Heart right ventricle (tissue), 16 donors: ENCODE measurements at regions not wholly inside any gene's neighbourhood (a gene's known extent, or its start where the extent isn't known, plus 50 kb on each side); places are given as distances from the start of the nearest gene placed in this dataset.

ENCODE experiments used
- ATAC-seq, 8 donors: fragments of 200-7000 bp; cut with Tn5 transposase; one replicate each; pipeline ENCODE4 v1.9.1; 2020; ENCODE audit warnings: mild to moderate bottlenecking in 8 of 8, moderate library complexity in 8 of 8, moderate number of reproducible peaks in 1 of 8
- DNase-seq, 2 donors: peaks; one replicate each; pipeline ENCODE4 v3.0.0-alpha.2; 2020
- H3K27ac ChIP-seq, 10 donors: fragments of 200-600 bp; sonication (generic) in 2 of 10; one replicate each; pipeline versions ENCODE4 v1.5.0 to v1.8.0; 2020 to 2022; ENCODE audit warnings: mild to moderate bottlenecking in 3 of 10
- H3K27me3 ChIP-seq, 7 donors: fragments of 200-600 bp; one replicate each; pipeline ENCODE4 v1.8.0; 2021 to 2022; ENCODE audit warnings: mild to moderate bottlenecking in 2 of 7
- H3K36me3 ChIP-seq, 9 donors: fragments of 200-600 bp; sonication (generic) in 1 of 9; one replicate each; pipeline versions ENCODE4 v1.5.0 to v1.8.0; 2020 to 2022; ENCODE audit warnings: mild to moderate bottlenecking in 2 of 9
- H3K4me1 ChIP-seq, 9 donors: fragments of 200-600 bp; sonication (generic) in 1 of 9; one replicate each; pipeline versions ENCODE4 v1.5.0 to v1.8.0; 2020 to 2022; ENCODE audit warnings: mild to moderate bottlenecking in 4 of 9
- H3K4me3 ChIP-seq, 10 donors: fragments of 200-600 bp; sonication (generic) in 2 of 10; one replicate each; pipeline versions ENCODE4 v1.5.0 to v1.8.0; 2020 to 2022; ENCODE audit warnings: mild to moderate bottlenecking in 7 of 10, moderate library complexity in 2 of 10
- H3K9me3 ChIP-seq, 11 donors: fragments of 200-600 bp in 10 of 11; sonication (generic) in 2 of 11; one replicate each; pipeline versions ENCODE4 v1.5.0 to v1.8.0; 2013 to 2022; ENCODE audit warnings: mild to moderate bottlenecking in 2 of 11, control low read depth in 1 of 11, moderate library complexity in 1 of 11
- CTCF ChIP-seq, 9 donors: fragments of 200-600 bp; sonication (generic) in 2 of 9; IDR thresholded peaks; one replicate each; pipeline versions ENCODE4 v1.5.0 to v1.8.0; 2021 to 2022; ENCODE audit warnings: antibody characterized with exemption in 9 of 9, mild to moderate bottlenecking in 5 of 9, moderate library complexity in 1 of 9
- WGBS, 2 donors: extraction: QIAGEN DNeasy Blood & Tissue Kit; methylation state at CpG; one replicate each; pipeline ENCODE4 v1.1.7; 2013; ENCODE audit warnings: inconsistent platforms in 1 of 2; 5-methylcytosine and 5-hydroxymethylcytosine counted together
- intact Hi-C, 10 donors: fragments of 100-400 bp; cut with DNase I; formaldehyde crosslinking; loops; one replicate each; pipeline versions ENCODE4 v1.11.1 to v1.14.2; 2022
- donor health status: Arrhythmogenic right ventricular cardiomyopathy.
- donor health status: ischemic (EF 13 %, LVEDD 7.1; RV severe dilation, severe dysfunction).
- donor health status: healthy with polysubstance abuse.
- donor health status: DM: no; HTN: yes; CAD: no.
- donor health status: DM: no; HTN: no; CAD: no.
- donor health status: ischemic (EF 25% LVEDD 6.9; RV normal size, moderate dysfunction).
- donor health status: ischemic (EF 25% LVEDD 5.7; RV mildly dilated, moderate dysfunction).
- donor health status: healthy.
- donor health status: DM: yes; HTN: yes; CAD: no.
- donor health status: Ischemic cardiomyopathy.
- donor health status: ischemic (EF 35%, LVEDD 5.7; RV mildly dilated, moderate dysfunction).
- donor health status: nonischemic (EF 11% LVEDD 7.7; RV severe dilation, severe dysfunction).
- donor health status: DM: yes; HTN: yes; CAD: no.
- donor health status: PGD.
- donor health status: ischemic (EF 29% LVEDD 5.4; RV normal size, mild dysfunction).
- donor health status: nonischemic (EF 23%, LVEDD 6.1; RV moderate dilation, normal function).

GRCh38 chr6:18795726-18796125 is 408.6 kb downstream of the RNF144B start:
- no peaks in the 10 kb centered on the region for H3K27me3 ChIP-seq
- TF ChIP-seq CTCF (IDR thresholded peaks at IDR 0.05), result no peak
- 60 to 70% methylated on average over 5 of the region's 5 CpGs for WGBS, 2 donors
- no peaks in the 10 kb centered on the region for H3K9me3 ChIP-seq
- no peak for ATAC-seq
- no peak for DNase-seq
- intact Hi-C loops, result no loop called here
- H3K4me1 ChIP-seq, result no peaks in the 10 kb centered on the region
- no peak overlapping the region for H3K4me3 ChIP-seq
- no peak overlapping the region for H3K27ac ChIP-seq
- no peaks in the 10 kb centered on the region for H3K36me3 ChIP-seq

GRCh38 chr6:18820725-18821124 is 433.6 kb downstream of the RNF144B start:
- 56 to 61% methylated on average over 3 of the region's 3 CpGs for WGBS, 2 donors
- no peak overlapping the region for H3K27ac ChIP-seq
- H3K27me3 ChIP-seq, result no peaks in the 10 kb centered on the region
- no peaks in the 10 kb centered on the region for H3K4me1 ChIP-seq
- no peak overlapping the region for H3K4me3 ChIP-seq
- DNase-seq (no peak), ATAC-seq (no peak)
- TF ChIP-seq CTCF (IDR thresholded peaks at IDR 0.05), result no peak
- no peaks in the 10 kb centered on the region for H3K36me3 ChIP-seq
- intact Hi-C loops, result no loop called here
- peaks cover 0 to 51% (median 30%) of the 10 kb centered on the region in 11 donors for H3K9me3 ChIP-seq

- intact Hi-C loops, result no loop called here
- no peak for ATAC-seq
- TF ChIP-seq CTCF (IDR thresholded peaks at IDR 0.05), result peak in 8 of 9 donors; percentile 7 to 40 (median 29)
- no peak for DNase-seq
- Histone ChIP-seq H3K4me1 (no peaks in the 10 kb centered on the region), H3K9me3 (peaks cover 0 to 55% (median 30%) of the 10 kb centered on the region in 11 donors), H3K36me3 (no peaks in the 10 kb centered on the region), H3K27me3 (no peaks in the 10 kb centered on the region), H3K27ac (no peak overlapping the region), H3K4me3 (no peak overlapping the region)
- WGBS, 2 donors, result 50 to 54% methylated on average over 5 of the region's 5 CpGs
Measured at GRCh38 chr6:18823782-18824386, 436.7 kb downstream of the RNF144B start.

- H3K36me3 ChIP-seq, result no peaks in the 10 kb centered on the region
- no peak for DNase-seq
- H3K9me3 ChIP-seq, result peaks cover 0 to 28% (median 6%) of the 10 kb centered on the region in 11 donors
- H3K27me3 ChIP-seq, result no peaks in the 10 kb centered on the region
- 74 to 93% methylated on average over 1 of the region's 1 CpG for WGBS, 2 donors
- H3K27ac ChIP-seq, result no peak overlapping the region
- ATAC-seq, result no peak
- no peak for TF ChIP-seq CTCF (IDR thresholded peaks at IDR 0.05)
- H3K4me3 ChIP-seq, result no peak overlapping the region
- H3K4me1 ChIP-seq, result no peaks in the 10 kb centered on the region
- intact Hi-C loops, result no loop called here
Measured at GRCh38 chr6:18829272-18829870, 442.2 kb downstream of the RNF144B start.
